ENCODE measurements at regions not wholly inside any gene's neighbourhood (a gene's known extent, or its start where the extent isn't known, plus 50 kb on each side); places are given as distances from the start of the nearest gene placed in this dataset.

- no peak for TF ChIP-seq EZH2phosphoT487 (IDR thresholded peaks at IDR 0.05; ENCODE audit: low read depth)
- TF ChIP-seq, protein P1, sequence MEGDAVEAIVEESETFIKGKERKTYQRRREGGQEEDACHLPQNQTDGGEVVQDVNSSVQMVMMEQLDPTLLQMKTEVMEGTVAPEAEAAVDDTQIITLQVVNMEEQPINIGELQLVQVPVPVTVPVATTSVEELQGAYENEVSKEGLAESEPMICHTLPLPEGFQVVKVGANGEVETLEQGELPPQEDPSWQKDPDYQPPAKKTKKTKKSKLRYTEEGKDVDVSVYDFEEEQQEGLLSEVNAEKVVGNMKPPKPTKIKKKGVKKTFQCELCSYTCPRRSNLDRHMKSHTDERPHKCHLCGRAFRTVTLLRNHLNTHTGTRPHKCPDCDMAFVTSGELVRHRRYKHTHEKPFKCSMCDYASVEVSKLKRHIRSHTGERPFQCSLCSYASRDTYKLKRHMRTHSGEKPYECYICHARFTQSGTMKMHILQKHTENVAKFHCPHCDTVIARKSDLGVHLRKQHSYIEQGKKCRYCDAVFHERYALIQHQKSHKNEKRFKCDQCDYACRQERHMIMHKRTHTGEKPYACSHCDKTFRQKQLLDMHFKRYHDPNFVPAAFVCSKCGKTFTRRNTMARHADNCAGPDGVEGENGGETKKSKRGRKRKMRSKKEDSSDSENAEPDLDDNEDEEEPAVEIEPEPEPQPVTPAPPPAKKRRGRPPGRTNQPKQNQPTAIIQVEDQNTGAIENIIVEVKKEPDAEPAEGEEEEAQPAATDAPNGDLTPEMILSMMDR (IDR thresholded peaks at IDR 0.05; ENCODE audit: low read depth, low read length), result no peak
These were observed 137.0 kb upstream of the AJAP1 start for GRCh38 chr1:4517186-4517954.
